SHP77 (cell line): ENCODE measurements at regions not wholly inside any gene's neighbourhood (a gene's known extent, or its start where the extent isn't known, plus 50 kb on each side); places are given as distances from the start of the nearest gene placed in this dataset.
A peak's percentile ranks its signal among the peaks of the same experiment; 100 is the strongest.

Experiments used
- DNase-seq, 2 experiments: peaks; one replicate each; lab custom pipeline; 2025; lab: John Stamatoyannopoulos, UW

GRCh38 chr10:105982735-105983134, 1181.8 kb downstream of the SORCS1 start:
- no peak for DNase-seq

- DNase-seq = no peak
These were observed 1182.8 kb downstream of the SORCS1 start for GRCh38 chr10:105981679-105982078.

GRCh38 chr10:105974803-105975456, 1189.6 kb downstream of the SORCS1 start:
- peak; percentile 36 to 52 for DNase-seq

- DNase-seq = peak in 1 of 2 experiments; percentile 11
These were observed 1190.6 kb downstream of the SORCS1 start for GRCh38 chr10:105973902-105974301.

GRCh38 chr10:105973360-105973759, 1191.1 kb downstream of the SORCS1 start:
- peak in 1 of 2 experiments; percentile 49 for DNase-seq

GRCh38 chr10:105971460-105971859, 1193.0 kb downstream of the SORCS1 start:
- DNase-seq = no peak

- DNase-seq = no peak
These were observed 1194.6 kb downstream of the SORCS1 start for GRCh38 chr10:105969884-105970377.

- DNase-seq = no peak
These were observed 1195.8 kb downstream of the SORCS1 start for GRCh38 chr10:105968666-105969065.

- no peak for DNase-seq
These were observed 1197.2 kb downstream of the SORCS1 start for GRCh38 chr10:105967256-105967655.

GRCh38 chr10:105965141-105965540, 1199.4 kb downstream of the SORCS1 start:
- DNase-seq = no peak

- no peak for DNase-seq
These were observed 1200.5 kb downstream of the SORCS1 start for GRCh38 chr10:105964009-105964408.

GRCh38 chr10:105963334-105963884, 1201.1 kb downstream of the SORCS1 start:
- DNase-seq = peak in 1 of 2 experiments; percentile 13

GRCh38 chr10:105956550-105956949, 1208.0 kb downstream of the SORCS1 start:
- no peak for DNase-seq

- DNase-seq = no peak
These were observed 1210.6 kb downstream of the SORCS1 start for GRCh38 chr10:105953861-105954260.

- no peak for DNase-seq
These were observed 1211.5 kb downstream of the SORCS1 start for GRCh38 chr10:105953056-105953455.

- DNase-seq = peak; percentile 19 to 51
These were observed 1212.4 kb downstream of the SORCS1 start for GRCh38 chr10:105952153-105952552.

GRCh38 chr10:105950410-105950809, 1214.1 kb downstream of the SORCS1 start:
- peak in 1 of 2 experiments; percentile 57 for DNase-seq

- DNase-seq = no peak
These were observed 1214.8 kb downstream of the SORCS1 start for GRCh38 chr10:105949721-105950120.

- DNase-seq = no peak
These were observed 1239.3 kb downstream of the SORCS1 start for GRCh38 chr10:105925045-105925785.

- no peak for DNase-seq
These were observed 1243.2 kb downstream of the SORCS1 start for GRCh38 chr10:105921348-105921747.

GRCh38 chr10:105914432-105914831, 1250.1 kb downstream of the SORCS1 start:
- DNase-seq = no peak

GRCh38 chr10:105908701-105909100, 1255.8 kb downstream of the SORCS1 start:
- DNase-seq = no peak

GRCh38 chr10:105885495-105885894, 1244.4 kb downstream of the SORCS3 start:
- no peak for DNase-seq
